WTC11 (cell line): ENCODE measurements at regions not wholly inside any gene's neighbourhood (a gene's known extent, or its start where the extent isn't known, plus 50 kb on each side); places are given as distances from the start of the nearest gene placed in this dataset.
A peak's percentile ranks its signal among the peaks of the same experiment; 100 is the strongest.

Experiments used
- ATAC-seq: fragments of 200-7000 bp; cut with Tn5 transposase; 2 replicates; pipeline ENCODE4 v1.10.0; 2021; ENCODE audit warnings: mild to moderate bottlenecking, moderate library complexity
- CTCF ChIA-PET: fragments of 300-600 bp; sonication (Branson Sonifier 250); formaldehyde crosslinking; loops from one replicate; lab custom pipeline; 2021; ENCODE audit warnings: antibody characterized with exemption; lab: Charles Lee
- POLR2A ChIA-PET: fragments of 350-600 bp; sonication (Branson Sonifier 250); formaldehyde crosslinking; loops from one replicate; lab custom pipeline; 2021; ENCODE audit warnings: antibody characterized with exemption; lab: Charles Lee
- DNase-seq: peaks from one replicate; pipeline ENCODE4 v3.0.0; 2021; ENCODE audit warnings: low spot score
- H3K27ac Mint-ChIP-seq: 2 replicates; pipeline ENCODE4 v1.8.0; 2021; ENCODE audit warnings: mixed read lengths
- H3K27me3 Mint-ChIP-seq: 2 replicates; pipeline ENCODE4 v1.8.0; 2021; ENCODE audit warnings: low read depth, mild to moderate bottlenecking, moderate library complexity, mixed read lengths
- H3K36me3 Mint-ChIP-seq: 2 replicates; pipeline ENCODE4 v1.8.0; 2021; ENCODE audit warnings: mixed read lengths
- H3K4me1 Mint-ChIP-seq: 2 replicates; pipeline ENCODE4 v1.8.0; 2022; ENCODE audit warnings: mixed read lengths
- H3K4me3 Mint-ChIP-seq: 2 replicates; pipeline ENCODE4 v1.8.0; 2021; ENCODE audit warnings: mild to moderate bottlenecking, moderate library complexity, mixed read lengths
- H3K9me3 Mint-ChIP-seq: 2 replicates; pipeline ENCODE4 v1.8.0; 2021; ENCODE audit warnings: mixed read lengths
- AR ChIP-seq: fragments of 250-450 bp; sonication (Bioruptor Pico); IDR thresholded peaks from 2 replicates; pipeline ENCODE4 v1.9.0; 2021; ENCODE audit warnings: mild to moderate bottlenecking
- ATF6 ChIP-seq: sonication (generic); formaldehyde crosslinking; IDR thresholded peaks from 2 replicates; pipeline ENCODE4 v1.8.1; 2023; ENCODE audit warnings: mild to moderate bottlenecking, missing genetic modification reagents
- CREB1 ChIP-seq: sonication (generic); formaldehyde crosslinking; IDR thresholded peaks from 2 replicates; pipeline ENCODE4 v1.8.0; 2023; ENCODE audit warnings: mild to moderate bottlenecking, missing genetic modification reagents
- E2F4 ChIP-seq: sonication (generic); formaldehyde crosslinking; IDR thresholded peaks from 2 replicates; pipeline ENCODE4 v1.8.1; 2022; ENCODE audit warnings: low read depth, mild to moderate bottlenecking, moderate library complexity, missing genetic modification reagents, borderline replicate concordance
- EMX1 ChIP-seq: fragments of 250-450 bp; sonication (Bioruptor Pico); IDR thresholded peaks from 2 replicates; pipeline ENCODE4 v1.8.0; 2021; ENCODE audit warnings: mild to moderate bottlenecking
- ESRRA ChIP-seq: sonication (generic); formaldehyde crosslinking; IDR thresholded peaks from 2 replicates; pipeline ENCODE4 v1.8.1; 2022; ENCODE audit warnings: mild to moderate bottlenecking, missing genetic modification reagents, borderline replicate concordance
- FOXP4 ChIP-seq: sonication (generic); formaldehyde crosslinking; IDR thresholded peaks from 2 replicates; pipeline ENCODE4 v1.8.0; 2022; ENCODE audit warnings: mild to moderate bottlenecking, missing genetic modification reagents
- GTF2I ChIP-seq: fragments of 250-450 bp; sonication (Bioruptor Pico); conservative IDR thresholded peaks from 2 replicates; pipeline ENCODE4 v1.4.0; 2021; ENCODE audit warnings: mild to moderate bottlenecking
- IRF1 ChIP-seq: sonication (generic); formaldehyde crosslinking; IDR thresholded peaks from 2 replicates; pipeline ENCODE4 v1.8.0; 2023; ENCODE audit warnings: missing genetic modification reagents
- IRF2 ChIP-seq: sonication (generic); formaldehyde crosslinking; IDR thresholded peaks from 2 replicates; pipeline ENCODE4 v1.8.0; 2022; ENCODE audit warnings: low read depth, missing genetic modification reagents, borderline replicate concordance
- JUN ChIP-seq: sonication (generic); formaldehyde crosslinking; IDR thresholded peaks from 2 replicates; pipeline ENCODE4 v1.8.0; 2023; ENCODE audit warnings: mild to moderate bottlenecking, missing genetic modification reagents
- MYBL2 ChIP-seq: sonication (generic); formaldehyde crosslinking; IDR thresholded peaks from 2 replicates; pipeline ENCODE4 v1.8.1; 2023; ENCODE audit warnings: mild to moderate bottlenecking, moderate library complexity, missing genetic modification reagents
- ZNF232 ChIP-seq: sonication (generic); formaldehyde crosslinking; IDR thresholded peaks from 2 replicates; pipeline ENCODE4 v1.8.0; 2022; ENCODE audit warnings: mild to moderate bottlenecking, missing genetic modification reagents
- ZNF281 ChIP-seq: sonication (generic); formaldehyde crosslinking; IDR thresholded peaks from 2 replicates; pipeline ENCODE4 v1.8.0; 2023; ENCODE audit warnings: mild to moderate bottlenecking, missing genetic modification reagents
- ZNF317 ChIP-seq: sonication (generic); formaldehyde crosslinking; IDR thresholded peaks from 2 replicates; pipeline ENCODE4 v1.8.1; 2023; ENCODE audit warnings: low read depth, mild to moderate bottlenecking, moderate library complexity, missing genetic modification reagents, borderline replicate concordance
- ZNF416 ChIP-seq: fragments of 250-450 bp; sonication (Bioruptor Pico); IDR thresholded peaks from 2 replicates; pipeline ENCODE4 v1.9.0; 2021; ENCODE audit warnings: mild to moderate bottlenecking, inconsistent platforms
- ZNF532 ChIP-seq: fragments of 250-450 bp; sonication (Bioruptor Pico); IDR thresholded peaks from 2 replicates; pipeline ENCODE4 v1.9.0; 2021; ENCODE audit warnings: mild to moderate bottlenecking, borderline replicate concordance

GRCh38 chr2:3034856-3035255, 342.8 kb downstream of the EIPR1 start:
- peaks cover 10% of the 10 kb centered on the region for H3K4me1 Mint-ChIP-seq
- no peak overlapping the region for H3K27ac Mint-ChIP-seq
- H3K9me3 Mint-ChIP-seq, result peaks cover 26% of the 10 kb centered on the region
- ATAC-seq, result peak; percentile 39; the same call in 1 of the 2 replicates
- H3K27me3 Mint-ChIP-seq, result no peaks in the 10 kb centered on the region; the same call in 1 of the 2 replicates
- DNase-seq, result no peak
- H3K4me3 Mint-ChIP-seq, result no peak overlapping the region
- ChIA-PET POLR2A (no interaction called here), CTCF (no interaction called here)
- H3K36me3 Mint-ChIP-seq, result peaks cover 14% of the 10 kb centered on the region
- TF ChIP-seq JUN (CRISPR knock-in tag), result no peak
- no peak for TF ChIP-seq ATF6
- TF ChIP-seq MYBL2, result no peak
- TF ChIP-seq ZNF281 (CRISPR knock-in tag), result no peak
- no peak for TF ChIP-seq AR
- no peak for TF ChIP-seq IRF1 (CRISPR knock-in tag)
- no peak for TF ChIP-seq ZNF532
- no peak for TF ChIP-seq ZNF232 (CRISPR knock-in tag)
- no peak for TF ChIP-seq CREB1 (CRISPR knock-in tag)
- no peak for TF ChIP-seq IRF2 (CRISPR knock-in tag)
- TF ChIP-seq, all 79 proteins: peak for 0

- TF ChIP-seq GTF2I (CRISPR knock-in tag) (no peak), ESRRA (CRISPR knock-in tag) (no peak), ATF6 (no peak), EMX1 (CRISPR knock-in tag) (no peak), ZNF317 (CRISPR knock-in tag) (no peak), E2F4 (CRISPR knock-in tag) (no peak), FOXP4 (CRISPR knock-in tag) (no peak), ZNF416 (CRISPR knock-in tag) (no peak)
- Mint-ChIP-seq H3K4me3 (no peak overlapping the region), H3K27me3 (no peaks in the 10 kb centered on the region; the same call in 1 of the 2 replicates), H3K9me3 (peaks cover 31% of the 10 kb centered on the region), H3K4me1 (peaks cover 12% of the 10 kb centered on the region), H3K27ac (no peak overlapping the region), H3K36me3 (peaks cover 18% of the 10 kb centered on the region)
- POLR2A ChIA-PET, result no interaction called here
- ATAC-seq (no peak), DNase-seq (no peak)
- CTCF ChIA-PET, result no interaction called here
These were observed 343.2 kb downstream of the EIPR1 start for GRCh38 chr2:3034396-3034795.
